H4 (cell line): ENCODE measurements at regions not wholly inside any gene's neighbourhood (a gene's known extent, or its start where the extent isn't known, plus 50 kb on each side); places are given as distances from the start of the nearest gene placed in this dataset.
A peak's percentile ranks its signal among the peaks of the same experiment; 100 is the strongest.
"Not testable (repeated sequence)": the region's sequence is repeated elsewhere in the genome, so short reads cannot be mapped to it uniquely, and the experiment has no call there.

Experiments used
- DNase-seq: peaks from one replicate; pipeline ENCODE4 v3.0.0-alpha.2; 2015; ENCODE audit warnings: low spot score

GRCh38 chr3:655824-656223 is 437.0 kb upstream of the CNTN6 start:
- DNase-seq: peak; percentile 4

- DNase-seq: no peak
Observed at GRCh38 chr3:661356-661755, 431.5 kb upstream of the CNTN6 start.

DNA sequence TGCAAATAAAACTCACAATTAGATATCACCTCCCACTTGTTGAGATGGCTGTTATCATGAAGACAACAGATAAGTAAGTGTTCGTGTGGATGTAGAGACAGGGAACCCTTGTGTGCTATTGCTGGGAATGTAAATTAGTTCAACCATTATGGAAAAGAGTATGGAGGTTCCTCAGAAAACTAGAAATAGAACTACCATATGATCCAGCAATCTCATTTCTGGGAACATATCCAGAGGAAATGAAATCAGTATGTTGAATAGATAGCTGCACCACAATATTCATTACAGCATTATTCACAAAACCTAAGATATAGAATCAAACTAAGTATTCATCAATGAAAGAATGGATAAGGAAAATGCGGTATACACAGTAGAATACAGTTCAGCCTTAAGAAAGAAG is 418.7 kb upstream of the CNTN6 start:
- no peak for DNase-seq

GRCh38 chr3:675846-676245 is 417.0 kb upstream of the CNTN6 start:
- DNase-seq: no peak

- no peak for DNase-seq
Observed at GRCh38 chr3:683770-684169, 409.1 kb upstream of the CNTN6 start.

DNA sequence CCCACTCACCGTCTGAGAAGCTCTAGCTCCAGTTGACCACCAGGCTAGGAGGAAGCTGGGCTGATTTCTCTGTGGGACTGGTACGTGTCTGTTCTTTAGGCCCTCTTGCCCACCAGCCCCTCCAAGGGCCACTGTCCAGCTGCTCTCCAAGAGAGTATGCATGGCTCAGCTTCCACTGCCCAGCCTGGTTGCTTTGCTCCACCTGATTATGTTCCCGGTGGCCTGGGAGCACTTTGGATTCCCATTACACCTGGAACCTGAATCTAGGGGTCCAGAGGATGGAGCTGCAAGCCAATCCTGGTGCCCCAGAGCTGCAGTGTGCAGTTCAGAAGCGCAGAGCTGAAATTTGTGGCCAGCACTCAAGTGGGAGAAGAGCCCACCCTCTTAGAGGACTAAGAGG is 402.1 kb upstream of the CNTN6 start:
- DNase-seq: no peak

GRCh38 chr3:700514-700913 is 392.3 kb upstream of the CNTN6 start:
- no peak for DNase-seq

- no peak for DNase-seq
Observed at GRCh38 chr3:707041-707440, 385.8 kb upstream of the CNTN6 start.

DNA sequence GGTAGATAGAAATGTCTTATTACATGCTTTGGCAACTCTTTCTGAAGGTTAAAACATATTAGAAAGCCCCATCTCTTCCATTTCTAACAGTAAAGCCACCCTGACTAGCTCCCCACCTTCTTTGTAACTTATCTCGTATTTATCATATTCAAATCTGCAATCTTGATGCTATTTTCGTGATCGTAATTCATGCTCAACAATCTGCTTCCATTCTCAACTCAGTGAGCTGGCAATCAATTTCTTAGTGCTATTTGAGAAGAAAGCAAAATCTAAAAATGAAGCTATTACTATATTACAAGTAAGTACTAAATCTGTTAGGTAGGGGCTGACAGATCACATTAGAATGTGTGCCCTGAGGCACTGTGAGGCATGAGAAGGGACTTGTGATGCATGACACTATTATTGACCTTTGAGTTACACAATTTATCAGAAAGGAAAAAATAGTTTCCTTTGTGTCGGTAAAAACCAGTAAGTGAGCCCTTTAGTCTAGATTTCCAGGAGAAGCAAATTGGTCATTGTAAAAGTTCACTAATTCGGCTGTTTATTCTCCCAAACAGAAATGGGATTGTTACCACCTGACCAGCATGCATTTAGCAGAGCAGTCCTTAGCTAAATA is 379.7 kb upstream of the CNTN6 start:
- peak; percentile 31 for DNase-seq

DNA sequence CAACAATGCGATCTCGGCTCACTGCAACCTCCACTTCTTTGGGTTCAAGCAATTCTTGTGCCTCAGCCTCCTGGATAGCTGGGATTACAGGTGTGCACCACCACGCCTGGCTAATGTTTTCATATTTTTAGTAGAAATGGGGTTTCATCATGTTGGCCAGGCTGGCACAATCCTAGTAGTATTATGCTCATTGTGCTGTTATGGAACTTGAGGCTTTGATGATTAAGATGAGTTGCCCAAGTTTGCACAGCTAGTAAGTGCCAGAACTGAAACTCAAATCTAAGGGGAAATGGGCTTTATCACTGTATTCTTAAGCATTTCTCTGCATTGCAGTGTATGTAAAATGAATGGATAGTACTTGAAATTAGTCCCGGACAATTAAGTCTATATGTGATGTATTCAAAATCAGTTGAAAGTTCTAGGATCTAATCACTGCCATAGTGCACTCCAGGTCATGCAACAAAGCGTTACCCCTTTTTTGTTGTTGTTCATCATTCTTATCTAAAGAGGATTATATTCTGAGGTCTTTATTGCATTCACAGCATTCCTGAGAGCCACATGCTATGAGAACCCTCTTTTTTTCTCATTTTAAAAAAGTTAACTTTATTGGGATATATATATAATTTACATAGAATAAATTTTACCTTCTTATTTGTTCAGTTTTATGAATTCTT is 378.7 kb upstream of the CNTN6 start:
- DNase-seq: no peak

GRCh38 chr3:721086-721485 is 371.7 kb upstream of the CNTN6 start:
- DNase-seq: no peak

- DNase-seq: no peak
Observed at GRCh38 chr3:732326-732928, 360.4 kb upstream of the CNTN6 start.

DNA sequence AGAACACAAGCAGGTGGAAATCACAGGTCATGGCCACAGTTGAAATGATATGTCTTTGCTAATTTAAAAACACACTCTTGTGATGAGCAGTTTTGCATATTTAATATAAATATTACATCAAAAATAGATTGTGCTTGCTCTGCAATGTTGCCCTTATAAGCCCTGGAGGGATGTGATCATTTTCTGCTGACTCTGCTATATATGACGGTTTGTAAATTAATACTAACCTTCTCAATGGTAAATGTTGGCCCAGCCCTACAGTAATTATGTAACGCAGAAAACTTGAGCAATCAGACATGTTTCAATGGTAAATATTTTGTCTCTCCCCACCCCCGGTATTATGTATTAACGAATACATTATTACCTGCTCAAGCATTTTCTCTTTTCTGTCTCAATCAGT is 359.5 kb upstream of the CNTN6 start:
- no peak for DNase-seq

GRCh38 chr3:757711-758110 is 335.1 kb upstream of the CNTN6 start:
- no peak for DNase-seq

- DNase-seq: no peak
Observed at GRCh38 chr3:759106-759505, 333.7 kb upstream of the CNTN6 start.

DNA sequence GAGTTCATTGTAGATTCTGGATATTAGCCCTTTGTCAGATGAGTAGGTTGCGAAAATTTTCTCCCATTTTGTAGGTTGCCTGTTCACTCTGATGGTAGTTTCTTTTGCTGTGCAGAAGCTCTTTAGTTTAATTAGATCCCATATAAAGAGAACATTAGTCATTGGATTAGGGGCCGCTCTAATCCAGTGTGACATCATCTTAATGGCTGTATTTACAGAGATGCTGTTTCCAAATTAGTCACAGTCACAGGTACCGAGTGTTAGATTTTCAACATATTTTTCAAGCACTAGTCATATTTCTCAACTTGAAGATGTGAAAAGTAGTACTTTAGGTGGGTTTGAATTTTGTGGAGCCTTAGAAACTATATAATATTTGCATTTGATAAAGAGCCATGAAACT is 319.4 kb upstream of the CNTN6 start:
- not testable (repeated sequence) for DNase-seq

GRCh38 chr3:775178-775880 is 317.5 kb upstream of the CNTN6 start:
- peak; percentile 24 for DNase-seq

DNA sequence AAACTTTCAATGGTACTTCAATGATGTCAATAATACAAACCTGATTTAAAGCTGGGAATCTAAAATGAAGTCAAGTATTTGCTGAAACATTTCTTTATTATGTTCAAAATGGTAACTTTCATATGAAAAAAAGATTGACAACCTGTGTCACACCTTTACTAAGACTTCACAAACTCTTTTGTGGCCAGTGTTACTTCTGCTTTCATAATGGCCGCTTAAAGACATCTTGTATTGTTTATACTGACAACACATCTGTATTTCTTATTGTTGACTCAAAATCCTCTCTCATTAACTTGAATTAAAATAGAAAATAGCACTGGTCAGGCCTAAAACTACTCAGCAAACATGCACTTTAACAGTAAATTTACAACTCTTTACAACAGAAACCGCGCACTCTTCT is 312.3 kb upstream of the CNTN6 start:
- no peak for DNase-seq

DNA sequence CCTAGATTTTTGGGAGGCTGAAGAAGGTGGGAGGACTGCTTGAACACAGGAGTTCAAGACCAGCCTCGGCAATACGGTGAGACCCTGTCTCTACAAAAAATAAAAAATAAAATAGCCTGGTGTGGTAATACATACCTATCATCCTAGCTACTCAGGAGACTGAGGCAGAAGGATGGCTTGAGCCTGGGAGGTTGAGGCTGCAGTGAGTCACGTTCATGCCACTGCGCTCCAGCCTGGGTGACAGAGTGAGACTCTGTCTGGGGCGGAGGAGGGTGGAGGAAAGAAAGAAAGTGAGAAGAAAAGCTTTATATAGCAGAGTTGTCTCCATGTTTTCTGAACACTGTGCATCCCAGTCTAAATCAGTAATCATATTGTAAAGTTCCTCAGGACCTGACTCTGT is 301.4 kb upstream of the CNTN6 start:
- no peak for DNase-seq

DNA sequence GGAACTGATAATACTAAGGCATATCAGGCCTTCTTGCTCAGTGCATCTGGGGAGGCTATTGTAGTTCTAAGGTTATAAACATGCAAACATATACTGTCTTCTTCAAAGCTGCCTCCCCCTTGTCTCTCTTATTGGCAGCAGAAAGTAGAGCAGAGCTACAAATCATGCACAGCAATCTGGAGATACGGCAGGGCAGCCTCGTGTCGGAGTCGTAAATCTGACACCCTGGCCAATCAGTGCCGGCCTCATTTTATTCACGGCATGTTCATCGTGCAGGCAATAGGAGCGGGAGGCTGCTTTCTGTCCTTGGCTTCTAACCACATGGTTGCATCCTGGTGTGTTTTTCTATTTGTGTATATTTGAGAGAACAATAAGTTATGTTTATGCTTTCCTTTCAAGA is 300.2 kb upstream of the CNTN6 start:
- no peak for DNase-seq

- DNase-seq: no peak
Observed at GRCh38 chr3:804211-804610, 288.6 kb upstream of the CNTN6 start.

GRCh38 chr3:805326-805725 is 287.5 kb upstream of the CNTN6 start:
- DNase-seq: no peak

GRCh38 chr3:806006-806405 is 286.8 kb upstream of the CNTN6 start:
- no peak for DNase-seq
